ENCODE measurements at regions not wholly inside any gene's neighbourhood (a gene's known extent, or its start where the extent isn't known, plus 50 kb on each side); places are given as distances from the start of the nearest gene placed in this dataset.

- TF ChIP-seq ZNF646 (CRISPR knock-in tag; IDR thresholded peaks at IDR 0.05): no peak
- peak; percentile 16; the same call in 1 of the 2 replicates for TF ChIP-seq SALL1 (CRISPR knock-in tag; IDR thresholded peaks at IDR 0.05)
- no peak for TF ChIP-seq U2AF2 (IDR thresholded peaks at IDR 0.05; ENCODE audit: low read depth, low read length)
- TF ChIP-seq ZNF225 (CRISPR knock-in tag; IDR thresholded peaks at IDR 0.05): no peak
- 0 out of 2 replicates have a peak, but pooled peaks have one; percentile 64 for TF ChIP-seq KDM2A (CRISPR knock-in tag; IDR thresholded peaks at IDR 0.05; ENCODE audit: borderline replicate concordance, low read depth)
- TF ChIP-seq ZFP90 (CRISPR knock-in tag; IDR thresholded peaks at IDR 0.05; ENCODE audit: borderline replicate concordance): 0 out of 2 replicates have a peak, but pooled peaks have one; percentile 27
- peak; percentile 33 for TF ChIP-seq ZNF687 (CRISPR knock-in tag; IDR thresholded peaks at IDR 0.05)
- no peak for TF ChIP-seq ZNF318 (CRISPR knock-in tag; IDR thresholded peaks at IDR 0.05)
- TF ChIP-seq ISL2 (CRISPR knock-in tag; IDR thresholded peaks at IDR 0.05): no peak
- no peak for TF ChIP-seq ZNF556 (CRISPR knock-in tag; IDR thresholded peaks at IDR 0.05; ENCODE audit: borderline replicate concordance)
Measured at GRCh38 chr7:153193144-153193595, 433.6 kb downstream of the ACTR3B start (continued).
